Glutamatergic neuron (in vitro differentiated cells): ENCODE measurements at regions not wholly inside any gene's neighbourhood (a gene's known extent, or its start where the extent isn't known, plus 50 kb on each side); places are given as distances from the start of the nearest gene placed in this dataset.

Source experiments
- DNase-seq: peaks from one replicate; pipeline ENCODE4 v3.0.0; 2022
- H3K27ac Mint-ChIP-seq: one replicate; pipeline ENCODE4 v1.8.0; 2020; ENCODE audit warnings: mild to moderate bottlenecking, mixed read lengths, inconsistent platforms; ENCODE audit not compliant: unreplicated experiment
- H3K27me3 Mint-ChIP-seq: one replicate; pipeline ENCODE4 v1.8.0; 2020; ENCODE audit warnings: mild to moderate bottlenecking, moderate library complexity, mixed read lengths, inconsistent platforms; ENCODE audit not compliant: unreplicated experiment
- H3K36me3 Mint-ChIP-seq: one replicate; pipeline ENCODE4 v1.8.0; 2020; ENCODE audit warnings: mild to moderate bottlenecking, mixed read lengths, inconsistent platforms; ENCODE audit not compliant: unreplicated experiment
- H3K4me1 Mint-ChIP-seq: one replicate; pipeline ENCODE4 v1.8.0; 2020; ENCODE audit warnings: mild to moderate bottlenecking, low read depth, mixed read lengths, inconsistent platforms; ENCODE audit not compliant: unreplicated experiment
- H3K4me3 Mint-ChIP-seq: one replicate; pipeline ENCODE4 v1.8.0; 2020; ENCODE audit warnings: mild to moderate bottlenecking, mixed read lengths, inconsistent platforms; ENCODE audit not compliant: unreplicated experiment
- H3K9me3 Mint-ChIP-seq: one replicate; pipeline ENCODE4 v1.8.0; 2020; ENCODE audit warnings: mild to moderate bottlenecking, moderate library complexity, mixed read lengths, inconsistent platforms; ENCODE audit not compliant: unreplicated experiment
- CTCF ChIP-seq: fragments of 200-600 bp; sonication (generic); IDR thresholded peaks from one replicate; pipeline ENCODE4 v1.5.0; 2021; ENCODE audit not compliant: partially characterized antibody, unreplicated experiment

GRCh38 chrX:1821846-1822245 lies 207.0 kb downstream of the ASMT start:
- Mint-ChIP-seq H3K27me3 (peaks cover 6% of the 10 kb centered on the region), H3K27ac (no peak overlapping the region), H3K4me1 (no peaks in the 10 kb centered on the region), H3K4me3 (no peak overlapping the region), H3K9me3 (peaks cover 2% of the 10 kb centered on the region), H3K36me3 (peaks cover 4% of the 10 kb centered on the region)
- no peak for TF ChIP-seq CTCF
- DNase-seq: no peak

DNA sequence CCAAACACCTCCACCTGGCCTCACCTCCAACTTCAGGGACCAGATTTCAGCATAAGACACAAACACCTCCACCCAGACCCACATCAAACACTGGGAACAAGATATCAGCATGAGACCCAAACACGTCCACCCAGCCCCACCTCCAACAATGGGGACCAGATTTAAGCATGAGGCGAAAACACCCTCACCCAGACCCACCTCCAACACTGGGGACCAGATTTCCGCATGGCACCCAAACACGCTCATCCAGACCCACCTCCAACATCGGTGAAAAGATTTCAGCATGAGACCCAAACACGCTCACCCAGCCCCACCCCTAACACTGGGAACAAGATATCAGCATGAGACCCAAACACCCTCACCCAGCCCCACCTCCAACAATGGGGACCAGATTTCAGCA lies 210.0 kb downstream of the ASMT start:
- Mint-ChIP-seq H3K27ac (no peak overlapping the region), H3K4me1 (no peaks in the 10 kb centered on the region), H3K9me3 (peaks cover 2% of the 10 kb centered on the region), H3K27me3 (peaks cover 6% of the 10 kb centered on the region), H3K36me3 (peaks cover 4% of the 10 kb centered on the region), H3K4me3 (no peak overlapping the region)
- no peak for DNase-seq
- no peak for TF ChIP-seq CTCF

- Mint-ChIP-seq H3K27me3 (no peaks in the 10 kb centered on the region), H3K36me3 (no peaks in the 10 kb centered on the region), H3K4me3 (no peak overlapping the region), H3K27ac (no peak overlapping the region), H3K9me3 (peaks cover 6% of the 10 kb centered on the region), H3K4me1 (peaks cover 3% of the 10 kb centered on the region)
- TF ChIP-seq CTCF: no peak
- no peak for DNase-seq
These were observed 218.9 kb downstream of the ASMT start for GRCh38 chrX:1833656-1834360.

GRCh38 chrX:1835056-1835455 lies 220.2 kb downstream of the ASMT start:
- H3K27ac Mint-ChIP-seq: no peak overlapping the region
- no peaks in the 10 kb centered on the region for H3K27me3 Mint-ChIP-seq
- H3K4me3 Mint-ChIP-seq: no peak overlapping the region

More at GRCh38 chrX:1835056-1835455, 220.2 kb downstream of the ASMT start:
- TF ChIP-seq CTCF: no peak
- Mint-ChIP-seq H3K9me3 (peaks cover 6% of the 10 kb centered on the region), H3K4me1 (peaks cover 3% of the 10 kb centered on the region), H3K36me3 (no peaks in the 10 kb centered on the region)
- DNase-seq: no peak
